OCI-LY7 (cell line): ENCODE measurements at regions not wholly inside any gene's neighbourhood (a gene's known extent, or its start where the extent isn't known, plus 50 kb on each side); places are given as distances from the start of the nearest gene placed in this dataset.
A peak's percentile ranks its signal among the peaks of the same experiment; 100 is the strongest.

Source experiments
- BruUV-seq: library from RNA; stranded (reverse); fragments of 400-500 nt; replicated peaks from 2 replicates; lab custom pipeline; 2021; lab: Mats Ljungman, UMichigan
- CTCF ChIA-PET: fragments of 300-600 bp; sonication (Branson Sonifier 250); formaldehyde crosslinking; loops from one replicate; lab custom pipeline; 2022; ENCODE audit warnings: antibody characterized with exemption; ENCODE audit not compliant: unreplicated experiment; lab: Charles Lee
- POLR2A ChIA-PET: fragments of 300-600 bp; sonication (Branson Sonifier 250); formaldehyde crosslinking; loops from one replicate; lab custom pipeline; 2022; ENCODE audit warnings: antibody characterized with exemption; lab: Charles Lee
- DNase-seq: peaks from one replicate; pipeline ENCODE4 v3.0.0-alpha.2; 2015; ENCODE audit warnings: low spot score
- H2AFZ ChIP-seq: fragments of 200-600 bp; sonication (generic), shearing (Covaris generic); 2 replicates; pipeline ENCODE4 v1.6.1; 2014; ENCODE audit warnings: mild to moderate bottlenecking, antibody characterized with exemption, low read length, moderate library complexity
- H3K27ac ChIP-seq: fragments of 200-600 bp; sonication (generic); 2 replicates; pipeline ENCODE4 v1.5.1; 2014; ENCODE audit warnings: mixed run types, low read depth, mild to moderate bottlenecking, moderate library complexity, low read length, inconsistent platforms; ENCODE audit not compliant: poor library complexity, severe bottlenecking
- H3K36me3 ChIP-seq: fragments of 200-600 bp; sonication (generic); 2 replicates; pipeline ENCODE4 v1.6.1; 2014; ENCODE audit warnings: mild to moderate bottlenecking, antibody characterized with exemption, low read length, moderate library complexity, mixed read lengths; ENCODE audit not compliant: insufficient read depth
- H3K4me1 ChIP-seq: fragments of 200-600 bp; sonication (generic); 2 replicates; pipeline ENCODE4 v1.5.1; 2014; ENCODE audit warnings: mild to moderate bottlenecking, low read length; ENCODE audit not compliant: insufficient read depth, poor library complexity, severe bottlenecking
- H3K4me2 ChIP-seq: fragments of 200-600 bp; sonication (generic); 2 replicates; pipeline ENCODE4 v1.6.1; 2014; ENCODE audit warnings: mild to moderate bottlenecking, low read length
- H3K4me3 ChIP-seq: fragments of 200-600 bp; sonication (generic); 2 replicates; pipeline ENCODE4 v1.5.1; 2014; ENCODE audit warnings: mild to moderate bottlenecking, low read depth, low read length; ENCODE audit not compliant: poor library complexity, severe bottlenecking
- H3K79me2 ChIP-seq: fragments of 200-600 bp; sonication (generic); 2 replicates; pipeline ENCODE4 v1.6.1; 2016; ENCODE audit warnings: low read depth, mild to moderate bottlenecking, low read length, moderate library complexity, mixed read lengths; ENCODE audit not compliant: insufficient read depth
- H3K9me2 ChIP-seq: fragments of 200-600 bp; sonication (generic); 2 replicates; pipeline ENCODE4 v1.6.1; 2016; ENCODE audit warnings: mild to moderate bottlenecking, low read length, mixed read lengths; ENCODE audit not compliant: insufficient read depth
- H3K9me3 ChIP-seq: fragments of 200-600 bp; sonication (generic); 2 replicates; pipeline ENCODE4 v1.6.1; 2014; ENCODE audit warnings: mild to moderate bottlenecking, mixed run types, low read length, mixed read lengths
- H4K20me1 ChIP-seq: fragments of 200-600 bp; sonication (generic); 2 replicates; pipeline ENCODE4 v1.6.1; 2014; ENCODE audit warnings: mild to moderate bottlenecking, antibody characterized with exemption, low read length, moderate library complexity, mixed read lengths; ENCODE audit not compliant: insufficient read depth
- EZH2phosphoT487 ChIP-seq: fragments of 200-600 bp; sonication (generic); IDR thresholded peaks from 2 replicates; pipeline ENCODE4 v1.6.1; 2018; ENCODE audit warnings: low read depth, borderline replicate concordance, mild to moderate bottlenecking, mixed run types, antibody characterized with exemption, low read length, moderate library complexity, mixed read lengths
- intact Hi-C: fragments of 100-400 bp; cut with micrococcal nuclease; formaldehyde crosslinking; loops from one replicate; pipeline ENCODE4 v1.10.0; 2022; ENCODE audit not compliant: unreplicated experiment
- TF ChIP-seq, protein P1 (sequence below): fragments of 200-600 bp; sonication (generic); conservative IDR thresholded peaks from 2 replicates; pipeline ENCODE4 v1.5.1; 2014; ENCODE audit warnings: mild to moderate bottlenecking, antibody characterized with exemption, low read length, moderate library complexity, mixed read lengths

- intact Hi-C loops: loop anchor here (5.0 kb wide), 2 partner anchors 402 to 672 kb away; no protein-coding TSS in a partner anchor
- no peaks in the 10 kb centered on the region for H3K4me1 ChIP-seq
- no peaks in the 10 kb centered on the region for H3K79me2 ChIP-seq
- H3K27ac ChIP-seq: no peak overlapping the region
- ChIA-PET POLR2A (interaction anchor here (0.7 to 1.4 kb wide), 3 partner anchors 14 to 406 kb away, joined by 3 read pairs; partner anchors contain the start of genes BRCA2 and ZAR1L), CTCF (no interaction called here)
- no peaks in the 10 kb centered on the region for H4K20me1 ChIP-seq
- no peak overlapping the region for H3K4me3 ChIP-seq
- no peaks in the 10 kb centered on the region for H3K9me3 ChIP-seq
- H3K4me2 ChIP-seq: no peak overlapping the region
- no peak for TF ChIP-seq EZH2phosphoT487
- TF ChIP-seq, protein P1, sequence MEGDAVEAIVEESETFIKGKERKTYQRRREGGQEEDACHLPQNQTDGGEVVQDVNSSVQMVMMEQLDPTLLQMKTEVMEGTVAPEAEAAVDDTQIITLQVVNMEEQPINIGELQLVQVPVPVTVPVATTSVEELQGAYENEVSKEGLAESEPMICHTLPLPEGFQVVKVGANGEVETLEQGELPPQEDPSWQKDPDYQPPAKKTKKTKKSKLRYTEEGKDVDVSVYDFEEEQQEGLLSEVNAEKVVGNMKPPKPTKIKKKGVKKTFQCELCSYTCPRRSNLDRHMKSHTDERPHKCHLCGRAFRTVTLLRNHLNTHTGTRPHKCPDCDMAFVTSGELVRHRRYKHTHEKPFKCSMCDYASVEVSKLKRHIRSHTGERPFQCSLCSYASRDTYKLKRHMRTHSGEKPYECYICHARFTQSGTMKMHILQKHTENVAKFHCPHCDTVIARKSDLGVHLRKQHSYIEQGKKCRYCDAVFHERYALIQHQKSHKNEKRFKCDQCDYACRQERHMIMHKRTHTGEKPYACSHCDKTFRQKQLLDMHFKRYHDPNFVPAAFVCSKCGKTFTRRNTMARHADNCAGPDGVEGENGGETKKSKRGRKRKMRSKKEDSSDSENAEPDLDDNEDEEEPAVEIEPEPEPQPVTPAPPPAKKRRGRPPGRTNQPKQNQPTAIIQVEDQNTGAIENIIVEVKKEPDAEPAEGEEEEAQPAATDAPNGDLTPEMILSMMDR: peak; percentile 96
- DNase-seq: peak; percentile 66
- no peaks in the 10 kb centered on the region for H3K9me2 ChIP-seq
- H3K36me3 ChIP-seq: no peaks in the 10 kb centered on the region
- H2AFZ ChIP-seq: no peak overlapping the region
- no TSS peak for BruUV-seq
Measured at GRCh38 chr13:31909864-31910551, 121.6 kb upstream of the FRY start.

GRCh38 chr13:31910633-31911032, 120.9 kb upstream of the FRY start:
- TF ChIP-seq EZH2phosphoT487: no peak
- TF ChIP-seq, protein P1: no peak
- Histone ChIP-seq H3K79me2 (no peaks in the 10 kb centered on the region), H3K27ac (no peak overlapping the region), H3K9me2 (no peaks in the 10 kb centered on the region), H3K4me3 (no peak overlapping the region), H3K4me2 (no peak overlapping the region), H3K9me3 (no peaks in the 10 kb centered on the region), H4K20me1 (no peaks in the 10 kb centered on the region), H2AFZ (no peak overlapping the region), H3K36me3 (no peaks in the 10 kb centered on the region), H3K4me1 (no peaks in the 10 kb centered on the region)
- CTCF ChIA-PET: no interaction called here
- intact Hi-C loops: loop anchor here (5.0 kb wide), 1 partner anchor 672 kb away; no protein-coding TSS in a partner anchor
- POLR2A ChIA-PET: interaction anchor here (0.7 to 1.1 kb wide), 2 partner anchors 13 to 203 kb away, joined by 3 read pairs; no protein-coding TSS in a partner anchor
- no peak for DNase-seq
- BruUV-seq: no TSS peak
